ENCODE measurements at regions not wholly inside any gene's neighbourhood (a gene's known extent, or its start where the extent isn't known, plus 50 kb on each side); places are given as distances from the start of the nearest gene placed in this dataset.

- TF ChIP-seq EZH2 (IDR thresholded peaks at IDR 0.05) (no peak), POLR2AphosphoS5 (IDR thresholded peaks at IDR 0.05; ENCODE audit: borderline replicate concordance, low read depth, low read length) (no peak), FOXP2 (optimal IDR thresholded peaks at IDR 0.05; ENCODE audit: control extremely low read depth, extremely low read length, insufficient read depth) (no peak)
These were observed 487.7 kb downstream of the GADD45G start for GRCh38 chr9:90092508-90092907.
